ENCODE measurements at regions not wholly inside any gene's neighbourhood (a gene's known extent, or its start where the extent isn't known, plus 50 kb on each side); places are given as distances from the start of the nearest gene placed in this dataset.

DNA sequence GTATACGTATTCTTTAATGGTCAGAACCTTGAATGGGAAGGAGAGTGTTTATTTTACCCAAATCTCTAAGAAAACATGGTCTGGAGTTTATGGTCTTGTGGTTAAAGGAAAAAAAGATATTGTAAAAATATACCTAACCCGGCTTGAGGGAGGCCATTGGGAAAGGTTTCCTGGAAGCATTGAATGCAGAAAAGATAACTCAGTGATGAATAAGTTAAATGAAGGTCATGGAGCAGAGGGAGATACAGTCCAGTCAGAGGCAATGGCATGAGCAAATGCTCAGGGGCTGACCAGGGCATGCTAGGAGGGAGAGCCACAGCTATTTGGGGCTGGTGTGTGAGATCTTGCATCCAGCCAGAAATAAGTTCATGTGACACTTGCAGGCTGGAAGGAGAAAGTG, 430.4 kb upstream of the CDH5 start:
- no peak for TF ChIP-seq CEBPB (IDR thresholded peaks at IDR 0.05)

DNA sequence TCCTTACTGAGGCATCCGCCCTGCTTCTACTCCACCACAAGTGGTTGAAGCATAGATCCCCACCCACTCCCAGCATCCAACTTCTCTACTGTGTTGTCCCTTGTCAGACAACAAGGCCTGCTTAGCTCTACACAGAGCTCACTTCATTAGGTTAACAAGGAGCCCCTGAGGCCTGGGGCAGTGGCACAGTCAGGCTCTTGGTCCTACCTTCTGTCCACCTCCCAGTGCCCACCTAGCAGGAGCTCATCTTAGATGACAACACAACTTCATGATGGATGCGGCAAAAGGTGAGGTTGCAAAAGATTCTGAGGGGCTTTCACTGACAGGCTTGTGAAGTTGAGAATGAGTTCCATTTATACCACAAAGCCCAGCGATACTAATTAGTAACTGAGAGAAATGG, 432.0 kb upstream of the CDH5 start:
- no peak for TF ChIP-seq RAD21 (IDR thresholded peaks at IDR 0.05; ENCODE audit: low read depth)
- TF ChIP-seq ZBTB7A (IDR thresholded peaks at IDR 0.05; ENCODE audit: low read depth) = no peak
- TF ChIP-seq TAF1 (IDR thresholded peaks at IDR 0.05; ENCODE audit: low read depth) = no peak
- no peak for TF ChIP-seq CREB1 (IDR thresholded peaks at IDR 0.05; ENCODE audit: low read depth)
- TF ChIP-seq TEAD4 (IDR thresholded peaks at IDR 0.05) = no peak
- no peak for TF ChIP-seq EGR1 (IDR thresholded peaks at IDR 0.05)
- TF ChIP-seq, protein P1, sequence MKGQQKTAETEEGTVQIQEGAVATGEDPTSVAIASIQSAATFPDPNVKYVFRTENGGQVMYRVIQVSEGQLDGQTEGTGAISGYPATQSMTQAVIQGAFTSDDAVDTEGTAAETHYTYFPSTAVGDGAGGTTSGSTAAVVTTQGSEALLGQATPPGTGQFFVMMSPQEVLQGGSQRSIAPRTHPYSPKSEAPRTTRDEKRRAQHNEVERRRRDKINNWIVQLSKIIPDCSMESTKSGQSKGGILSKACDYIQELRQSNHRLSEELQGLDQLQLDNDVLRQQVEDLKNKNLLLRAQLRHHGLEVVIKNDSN (IDR thresholded peaks at IDR 0.05) = no peak
- no peak for TF ChIP-seq EP300 (IDR thresholded peaks at IDR 0.05; ENCODE audit: borderline replicate concordance)
- no peak for TF ChIP-seq FOXM1 (IDR thresholded peaks at IDR 0.05; ENCODE audit: borderline replicate concordance, low read depth)
- no peak for TF ChIP-seq TCF12 (IDR thresholded peaks at IDR 0.05; ENCODE audit: low read depth)
- TF ChIP-seq CEBPB (IDR thresholded peaks at IDR 0.05) = no peak
- no peak for TF ChIP-seq YY1 (IDR thresholded peaks at IDR 0.05; ENCODE audit: low read depth)
- TF ChIP-seq, protein P2, sequence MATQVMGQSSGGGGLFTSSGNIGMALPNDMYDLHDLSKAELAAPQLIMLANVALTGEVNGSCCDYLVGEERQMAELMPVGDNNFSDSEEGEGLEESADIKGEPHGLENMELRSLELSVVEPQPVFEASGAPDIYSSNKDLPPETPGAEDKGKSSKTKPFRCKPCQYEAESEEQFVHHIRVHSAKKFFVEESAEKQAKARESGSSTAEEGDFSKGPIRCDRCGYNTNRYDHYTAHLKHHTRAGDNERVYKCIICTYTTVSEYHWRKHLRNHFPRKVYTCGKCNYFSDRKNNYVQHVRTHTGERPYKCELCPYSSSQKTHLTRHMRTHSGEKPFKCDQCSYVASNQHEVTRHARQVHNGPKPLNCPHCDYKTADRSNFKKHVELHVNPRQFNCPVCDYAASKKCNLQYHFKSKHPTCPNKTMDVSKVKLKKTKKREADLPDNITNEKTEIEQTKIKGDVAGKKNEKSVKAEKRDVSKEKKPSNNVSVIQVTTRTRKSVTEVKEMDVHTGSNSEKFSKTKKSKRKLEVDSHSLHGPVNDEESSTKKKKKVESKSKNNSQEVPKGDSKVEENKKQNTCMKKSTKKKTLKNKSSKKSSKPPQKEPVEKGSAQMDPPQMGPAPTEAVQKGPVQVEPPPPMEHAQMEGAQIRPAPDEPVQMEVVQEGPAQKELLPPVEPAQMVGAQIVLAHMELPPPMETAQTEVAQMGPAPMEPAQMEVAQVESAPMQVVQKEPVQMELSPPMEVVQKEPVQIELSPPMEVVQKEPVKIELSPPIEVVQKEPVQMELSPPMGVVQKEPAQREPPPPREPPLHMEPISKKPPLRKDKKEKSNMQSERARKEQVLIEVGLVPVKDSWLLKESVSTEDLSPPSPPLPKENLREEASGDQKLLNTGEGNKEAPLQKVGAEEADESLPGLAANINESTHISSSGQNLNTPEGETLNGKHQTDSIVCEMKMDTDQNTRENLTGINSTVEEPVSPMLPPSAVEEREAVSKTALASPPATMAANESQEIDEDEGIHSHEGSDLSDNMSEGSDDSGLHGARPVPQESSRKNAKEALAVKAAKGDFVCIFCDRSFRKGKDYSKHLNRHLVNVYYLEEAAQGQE (IDR thresholded peaks at IDR 0.05; ENCODE audit: low read depth) = no peak
- TF ChIP-seq NFIC (IDR thresholded peaks at IDR 0.05) = no peak
- no peak for TF ChIP-seq MAX (IDR thresholded peaks at IDR 0.05)

DNA sequence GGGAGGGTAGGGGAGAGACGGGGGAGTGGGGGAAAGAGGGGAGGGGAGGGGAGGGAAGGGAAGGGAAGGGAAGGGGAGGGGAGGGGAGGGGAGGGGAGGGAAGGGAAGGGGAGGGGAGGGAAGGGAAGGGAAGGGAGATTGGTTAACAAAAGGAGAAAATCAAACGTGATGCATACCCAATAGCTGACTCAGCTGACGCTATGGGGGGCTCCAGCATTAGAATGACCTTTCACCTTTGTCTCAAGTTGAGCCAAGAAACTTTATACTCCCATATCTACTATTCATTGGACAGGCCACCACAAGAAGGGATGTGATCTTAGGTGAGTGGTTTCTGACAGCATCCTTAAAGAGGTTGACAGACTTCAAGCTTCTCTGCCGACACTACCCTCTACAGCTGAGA, 432.8 kb upstream of the CDH5 start:
- no peak for TF ChIP-seq ZBTB7A (IDR thresholded peaks at IDR 0.05; ENCODE audit: low read depth)
- no peak for TF ChIP-seq TAF1 (IDR thresholded peaks at IDR 0.05; ENCODE audit: low read depth)
- TF ChIP-seq, protein P2 (IDR thresholded peaks at IDR 0.05; ENCODE audit: low read depth) = no peak
- TF ChIP-seq CREB1 (IDR thresholded peaks at IDR 0.05; ENCODE audit: low read depth) = no peak
- TF ChIP-seq, protein P1 (IDR thresholded peaks at IDR 0.05) = no peak
- no peak for TF ChIP-seq EGR1 (IDR thresholded peaks at IDR 0.05)
- TF ChIP-seq FOXM1 (IDR thresholded peaks at IDR 0.05; ENCODE audit: borderline replicate concordance, low read depth) = no peak
- no peak for TF ChIP-seq EP300 (IDR thresholded peaks at IDR 0.05; ENCODE audit: borderline replicate concordance)
- no peak for TF ChIP-seq MAX (IDR thresholded peaks at IDR 0.05)
- TF ChIP-seq RAD21 (IDR thresholded peaks at IDR 0.05; ENCODE audit: low read depth) = no peak
- TF ChIP-seq TCF12 (IDR thresholded peaks at IDR 0.05; ENCODE audit: low read depth) = no peak
- TF ChIP-seq NFIC (IDR thresholded peaks at IDR 0.05) = no peak
- no peak for TF ChIP-seq TEAD4 (IDR thresholded peaks at IDR 0.05)

GRCh38 chr16:65932350-65933072, 434.0 kb upstream of the CDH5 start:
- TF ChIP-seq, protein P2 (IDR thresholded peaks at IDR 0.05; ENCODE audit: low read depth) = no peak
- TF ChIP-seq ZBTB7A (IDR thresholded peaks at IDR 0.05; ENCODE audit: low read depth) (no peak), NFIC (IDR thresholded peaks at IDR 0.05) (no peak), CREB1 (IDR thresholded peaks at IDR 0.05; ENCODE audit: low read depth) (no peak), MAX (IDR thresholded peaks at IDR 0.05) (no peak), TAF1 (IDR thresholded peaks at IDR 0.05; ENCODE audit: low read depth) (no peak), RAD21 (IDR thresholded peaks at IDR 0.05; ENCODE audit: low read depth) (no peak), TCF12 (IDR thresholded peaks at IDR 0.05; ENCODE audit: low read depth) (no peak), TEAD4 (IDR thresholded peaks at IDR 0.05) (no peak), YY1 (IDR thresholded peaks at IDR 0.05; ENCODE audit: low read depth) (no peak), EP300 (IDR thresholded peaks at IDR 0.05; ENCODE audit: borderline replicate concordance) (no peak), FOXM1 (IDR thresholded peaks at IDR 0.05; ENCODE audit: borderline replicate concordance, low read depth) (no peak), CEBPB (IDR thresholded peaks at IDR 0.05) (no peak), EGR1 (IDR thresholded peaks at IDR 0.05) (no peak)
- TF ChIP-seq, protein P1 (IDR thresholded peaks at IDR 0.05) = no peak

All from Ishikawa (cell line).